ENCODE measurements at regions not wholly inside any gene's neighbourhood (a gene's known extent, or its start where the extent isn't known, plus 50 kb on each side); places are given as distances from the start of the nearest gene placed in this dataset.

DNA sequence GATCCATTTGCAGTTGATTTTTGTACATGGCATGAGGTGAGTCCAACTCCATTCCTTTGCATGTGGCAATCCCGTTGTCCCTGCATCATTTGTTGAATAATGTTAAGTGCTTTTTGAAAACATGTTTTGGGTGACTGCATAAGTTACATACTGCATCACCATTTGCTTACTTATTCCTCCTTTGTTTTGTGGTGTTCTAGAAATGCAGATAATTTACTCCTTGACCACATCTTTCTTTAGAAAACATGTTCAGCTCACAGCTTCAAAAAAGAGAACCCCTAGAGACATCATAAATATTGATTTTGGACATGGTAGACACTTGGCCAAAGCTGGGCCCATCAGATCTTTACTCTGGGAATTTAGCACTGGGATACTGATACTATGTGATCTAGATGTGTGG, 135.3 kb upstream of the DAZL start:
- TF ChIP-seq POLR2AphosphoS5 (IDR thresholded peaks at IDR 0.05; ENCODE audit: insufficient read depth, low read depth, low read length) (no peak), CTCF (IDR thresholded peaks at IDR 0.05; ENCODE audit: extremely low read depth in 1 of 2, insufficient read depth in 1 of 2, low read depth in 1 of 2, low read length in 2 of 2) (no peak), MAX (IDR thresholded peaks at IDR 0.05; ENCODE audit: insufficient read depth, insufficient read length) (no peak)

Measured in endothelial cell of umbilical vein (primary cell).